Erythroblast (primary cell): ENCODE measurements at regions not wholly inside any gene's neighbourhood (a gene's known extent, or its start where the extent isn't known, plus 50 kb on each side); places are given as distances from the start of the nearest gene placed in this dataset.
"Not testable (repeated sequence)": the region's sequence is repeated elsewhere in the genome, so short reads cannot be mapped to it uniquely, and the experiment has no call there.

ENCODE experiments used
- GATA1 ChIP-seq: IDR thresholded peaks from 2 replicates; pipeline ENCODE4 v1.6.1; 2011; ENCODE audit warnings: low read depth, mild to moderate bottlenecking, control low read depth, low read length, moderate library complexity
- POLR2A ChIP-seq: IDR thresholded peaks from 2 replicates; pipeline ENCODE4 v1.6.1; 2011; ENCODE audit warnings: mild to moderate bottlenecking, low read length

GRCh38 chr2:111366641-111367029, 245.9 kb downstream of the BCL2L11 start:
- not testable (repeated sequence) for TF ChIP-seq POLR2A, GATA1
